ENCODE measurements at regions not wholly inside any gene's neighbourhood (a gene's known extent, or its start where the extent isn't known, plus 50 kb on each side); places are given as distances from the start of the nearest gene placed in this dataset.

DNA sequence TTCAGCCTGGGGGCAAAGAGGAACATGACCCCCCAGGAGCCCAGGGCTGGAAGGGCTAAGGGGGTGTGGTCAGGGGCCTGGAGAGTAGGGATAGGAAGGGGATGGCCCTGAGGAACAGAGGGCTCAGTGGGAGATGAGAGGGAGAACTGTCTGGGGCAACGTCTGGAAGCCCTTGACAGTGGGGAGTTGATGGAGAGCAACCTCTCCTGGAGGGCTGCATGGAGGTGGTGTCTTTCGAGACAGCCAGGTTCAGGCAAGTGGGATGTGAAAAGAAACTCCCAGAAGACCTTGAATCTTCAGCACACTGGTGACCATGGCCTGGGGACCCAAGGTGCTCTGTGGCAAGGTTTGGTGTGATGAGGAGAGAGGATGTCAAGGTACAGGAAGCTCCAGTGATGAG lies 54.2 kb upstream of the RUNX3 start:
- TF ChIP-seq, protein P1, sequence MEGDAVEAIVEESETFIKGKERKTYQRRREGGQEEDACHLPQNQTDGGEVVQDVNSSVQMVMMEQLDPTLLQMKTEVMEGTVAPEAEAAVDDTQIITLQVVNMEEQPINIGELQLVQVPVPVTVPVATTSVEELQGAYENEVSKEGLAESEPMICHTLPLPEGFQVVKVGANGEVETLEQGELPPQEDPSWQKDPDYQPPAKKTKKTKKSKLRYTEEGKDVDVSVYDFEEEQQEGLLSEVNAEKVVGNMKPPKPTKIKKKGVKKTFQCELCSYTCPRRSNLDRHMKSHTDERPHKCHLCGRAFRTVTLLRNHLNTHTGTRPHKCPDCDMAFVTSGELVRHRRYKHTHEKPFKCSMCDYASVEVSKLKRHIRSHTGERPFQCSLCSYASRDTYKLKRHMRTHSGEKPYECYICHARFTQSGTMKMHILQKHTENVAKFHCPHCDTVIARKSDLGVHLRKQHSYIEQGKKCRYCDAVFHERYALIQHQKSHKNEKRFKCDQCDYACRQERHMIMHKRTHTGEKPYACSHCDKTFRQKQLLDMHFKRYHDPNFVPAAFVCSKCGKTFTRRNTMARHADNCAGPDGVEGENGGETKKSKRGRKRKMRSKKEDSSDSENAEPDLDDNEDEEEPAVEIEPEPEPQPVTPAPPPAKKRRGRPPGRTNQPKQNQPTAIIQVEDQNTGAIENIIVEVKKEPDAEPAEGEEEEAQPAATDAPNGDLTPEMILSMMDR (IDR thresholded peaks at IDR 0.05), result no peak
- no peak for TF ChIP-seq POLR2A (IDR thresholded peaks at IDR 0.05)
